Suprapubic skin (tissue), 4 donors: ENCODE measurements at regions not wholly inside any gene's neighbourhood (a gene's known extent, or its start where the extent isn't known, plus 50 kb on each side); places are given as distances from the start of the nearest gene placed in this dataset.

ENCODE experiments used
- CTCF ChIP-seq, 2 donors: fragments of 200-600 bp in 1 of 2; fragments of 450-650 bp in 1 of 2; sonication (generic) in 1 of 2; IDR thresholded peaks; one replicate each; pipeline ENCODE4 v1.5.1; 2016 to 2019; ENCODE audit warnings: antibody characterized with exemption in 2 of 2, mild to moderate bottlenecking in 1 of 2, moderate library complexity in 1 of 2
- EP300 ChIP-seq: sonication (generic); formaldehyde crosslinking; IDR thresholded peaks from one replicate; pipeline ENCODE4 v1.6.1; 2017; ENCODE audit warnings: antibody characterized with exemption
- POLR2A ChIP-seq, 2 donors: fragments of 450-650 bp; IDR thresholded peaks; one replicate each; pipeline ENCODE4 v1.6.1; 2017; ENCODE audit warnings: antibody characterized with exemption in 2 of 2, mild to moderate bottlenecking in 2 of 2, moderate library complexity in 2 of 2
- POLR2AphosphoS5 ChIP-seq, 3 donors: sonication (generic); formaldehyde crosslinking; IDR thresholded peaks; one replicate each; pipeline ENCODE4 v1.6.1; 2017; ENCODE audit warnings: antibody characterized with exemption in 3 of 3

DNA sequence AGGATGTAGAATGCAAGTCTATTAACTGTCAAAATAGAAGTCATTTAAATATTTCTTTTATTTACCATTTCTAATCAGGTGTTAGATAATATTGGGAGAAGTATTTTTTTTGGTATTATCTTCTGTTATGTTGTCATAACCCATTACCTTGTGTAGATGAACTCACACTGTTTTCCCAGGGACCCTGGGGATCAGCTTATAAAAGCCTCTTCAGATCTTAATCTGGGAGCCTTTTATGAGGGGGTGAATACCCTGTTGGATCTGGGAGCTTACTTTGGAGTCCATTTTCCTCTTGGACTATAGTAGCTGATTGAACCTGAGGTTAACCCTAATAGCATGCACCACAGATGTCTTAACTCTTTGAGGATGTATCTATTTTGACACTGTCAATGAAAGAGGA lies 176.3 kb upstream of the ATP2B1 start:
- no peak for TF ChIP-seq POLR2A (IDR thresholded peaks at IDR 0.05)
- TF ChIP-seq CTCF (IDR thresholded peaks at IDR 0.05), result no peak
- TF ChIP-seq POLR2AphosphoS5 (IDR thresholded peaks at IDR 0.05), result no peak
- TF ChIP-seq EP300, result no peak
